GM19324 (cell line): ENCODE measurements at regions not wholly inside any gene's neighbourhood (a gene's known extent, or its start where the extent isn't known, plus 50 kb on each side); places are given as distances from the start of the nearest gene placed in this dataset.
A peak's percentile ranks its signal among the peaks of the same experiment; 100 is the strongest.
"Not testable (repeated sequence)": the region's sequence is repeated elsewhere in the genome, so short reads cannot be mapped to it uniquely, and the experiment has no call there.

ENCODE experiments used
- ATAC-seq: cut with Tn5 transposase; IDR thresholded peaks from one replicate; pipeline ENCODE4 v1.9.1; 2021; ENCODE audit warnings: mild to moderate bottlenecking, moderate library complexity; ENCODE audit not compliant: unreplicated experiment, low FRiP score

DNA sequence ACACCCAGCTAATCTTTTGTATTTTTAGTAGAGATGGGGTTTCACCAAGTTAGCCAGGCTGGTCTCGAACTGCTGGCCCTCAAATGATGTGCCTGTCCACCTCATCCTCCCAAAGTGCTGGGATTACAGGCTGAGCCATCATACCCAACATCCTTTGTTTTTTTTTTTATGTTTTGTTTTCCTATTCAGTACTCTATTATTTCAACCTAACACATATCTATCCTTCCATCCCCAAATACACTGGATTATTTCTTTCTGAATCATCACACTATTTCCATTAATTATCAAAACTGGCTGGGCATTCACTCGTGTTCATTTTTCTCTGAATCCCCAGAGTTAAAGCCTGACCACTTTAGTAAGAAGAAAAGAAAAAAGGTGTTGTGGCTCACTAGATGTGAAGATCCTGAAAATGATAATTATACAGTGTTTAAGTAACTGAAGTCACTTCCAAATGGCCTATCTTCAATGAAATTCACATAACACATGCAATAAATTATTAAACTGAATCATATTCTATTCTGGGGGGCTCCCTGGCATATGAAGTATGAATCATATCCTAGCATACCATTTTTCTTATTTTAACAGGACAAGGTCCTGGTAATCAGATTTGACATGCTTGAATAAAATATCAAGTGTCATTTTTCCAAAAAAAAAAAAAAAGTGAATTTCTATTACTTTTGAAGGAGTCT lies 1754.2 kb downstream of the BRINP3 start:
- ATAC-seq, result no peak

DNA sequence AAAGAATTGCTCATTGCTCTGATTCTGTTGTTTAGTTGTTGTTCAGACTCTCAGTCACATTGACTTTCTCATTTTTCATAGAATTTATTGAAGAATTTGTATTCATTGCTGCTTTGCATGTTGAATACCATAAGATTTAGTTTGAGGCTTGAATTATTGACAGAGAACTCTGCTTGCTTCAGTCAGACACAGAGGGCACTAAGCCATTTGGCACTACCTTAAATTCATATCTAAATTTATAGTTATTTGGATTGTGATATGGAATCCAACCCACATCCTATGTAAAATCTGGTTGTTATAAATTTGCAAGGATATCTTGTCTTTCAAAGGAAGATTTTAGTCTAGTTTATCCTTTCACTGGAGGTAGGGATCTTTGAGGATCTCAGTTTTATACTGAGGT lies 1748.6 kb downstream of the BRINP3 start:
- ATAC-seq, result no peak

DNA sequence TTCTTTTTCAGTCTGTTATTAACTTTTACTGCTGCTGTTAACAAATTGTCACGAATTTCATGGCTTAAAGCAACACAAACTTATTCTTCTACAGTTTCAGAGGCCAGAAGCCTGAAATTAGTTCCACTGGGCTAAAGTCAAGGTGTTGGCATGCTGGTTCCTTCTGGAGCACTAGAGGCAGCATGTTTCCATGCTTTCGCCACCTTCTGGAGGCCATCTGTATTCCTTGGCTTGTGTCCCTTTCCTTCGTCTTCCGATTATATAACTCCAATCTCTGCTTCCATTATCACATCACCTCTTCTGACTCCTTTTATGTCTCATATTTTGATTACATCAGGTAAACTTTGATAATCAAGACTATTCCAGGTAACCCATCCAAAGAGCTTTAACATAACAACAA lies 1742.1 kb downstream of the BRINP3 start:
- ATAC-seq, result no peak

DNA sequence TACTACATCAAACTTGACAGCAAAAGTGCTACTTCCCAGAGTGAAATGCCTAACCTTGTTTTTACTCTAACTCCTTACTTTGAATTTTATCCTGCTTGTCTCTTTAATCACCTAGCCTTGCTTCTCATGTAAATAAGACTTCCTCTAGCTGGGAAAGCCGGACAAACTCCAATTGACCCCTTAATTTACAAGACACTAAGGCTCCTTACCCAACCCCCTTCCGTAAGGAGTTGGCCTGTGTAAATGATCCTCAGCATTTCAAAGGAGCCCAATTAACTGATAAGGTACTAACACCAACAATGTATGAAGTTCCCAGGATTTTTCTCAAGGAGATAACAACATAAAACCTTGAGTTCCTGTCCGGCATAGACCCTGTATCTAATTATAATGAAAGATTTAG lies 1728.4 kb downstream of the BRINP3 start:
- not testable (repeated sequence) for ATAC-seq

DNA sequence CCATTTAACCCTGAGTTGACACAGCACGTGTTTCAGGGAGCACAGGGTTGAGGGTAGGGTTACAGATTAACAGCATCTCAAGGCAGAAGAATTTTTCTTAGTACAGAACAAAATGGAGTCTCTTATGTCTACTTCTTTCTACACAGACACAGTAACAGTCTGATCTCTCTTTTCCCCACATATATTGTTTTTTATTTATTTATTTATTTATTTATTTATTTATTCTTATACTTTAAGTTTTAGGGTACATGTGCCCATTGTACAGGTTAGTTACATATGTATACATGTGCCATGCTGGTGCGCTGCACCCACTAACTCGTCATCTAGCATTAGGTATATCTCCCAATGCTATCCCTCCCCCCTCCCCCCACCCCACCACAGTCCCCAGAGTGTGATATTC lies 1725.6 kb downstream of the BRINP3 start:
- not testable (repeated sequence) for ATAC-seq

DNA sequence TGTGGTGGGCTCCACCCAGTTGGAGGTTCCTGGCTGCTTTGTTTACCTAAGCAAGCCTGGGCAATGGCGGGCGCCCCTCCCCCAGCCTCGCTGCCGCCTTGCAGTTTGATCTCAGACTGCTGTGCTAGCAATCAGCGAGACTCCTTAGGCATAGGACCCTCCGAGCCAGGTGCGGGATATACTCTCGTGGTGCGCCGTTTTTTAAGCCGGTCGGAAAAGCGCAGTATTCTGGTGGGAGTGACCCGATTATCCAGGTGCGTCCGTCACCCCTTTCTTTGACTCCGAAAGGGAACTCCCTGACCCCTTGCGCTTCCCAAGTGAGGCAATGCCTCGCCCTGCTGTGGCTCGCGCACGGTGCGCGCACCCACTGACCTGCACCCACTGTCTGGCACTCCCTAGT lies 1719.9 kb downstream of the BRINP3 start:
- ATAC-seq, result not testable (repeated sequence)

DNA sequence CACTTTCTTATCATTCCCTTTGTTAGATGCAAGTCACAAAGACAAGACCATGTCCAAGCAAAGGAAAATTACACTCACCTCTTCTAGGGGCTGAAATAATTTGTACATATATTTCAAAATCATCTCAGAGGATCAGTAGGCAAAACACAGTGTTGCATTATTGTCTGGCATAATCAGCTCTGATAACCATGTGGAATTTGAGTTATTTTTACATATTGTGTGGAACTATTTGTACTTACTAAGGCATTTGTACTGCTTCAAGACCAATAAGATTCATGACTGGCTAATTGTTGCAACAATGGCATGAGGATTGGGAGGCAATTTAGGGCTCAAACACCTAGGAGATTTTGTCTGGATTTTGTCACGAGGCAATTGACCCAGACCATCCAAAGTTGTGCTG lies 1716.4 kb downstream of the BRINP3 start:
- no peak for ATAC-seq

DNA sequence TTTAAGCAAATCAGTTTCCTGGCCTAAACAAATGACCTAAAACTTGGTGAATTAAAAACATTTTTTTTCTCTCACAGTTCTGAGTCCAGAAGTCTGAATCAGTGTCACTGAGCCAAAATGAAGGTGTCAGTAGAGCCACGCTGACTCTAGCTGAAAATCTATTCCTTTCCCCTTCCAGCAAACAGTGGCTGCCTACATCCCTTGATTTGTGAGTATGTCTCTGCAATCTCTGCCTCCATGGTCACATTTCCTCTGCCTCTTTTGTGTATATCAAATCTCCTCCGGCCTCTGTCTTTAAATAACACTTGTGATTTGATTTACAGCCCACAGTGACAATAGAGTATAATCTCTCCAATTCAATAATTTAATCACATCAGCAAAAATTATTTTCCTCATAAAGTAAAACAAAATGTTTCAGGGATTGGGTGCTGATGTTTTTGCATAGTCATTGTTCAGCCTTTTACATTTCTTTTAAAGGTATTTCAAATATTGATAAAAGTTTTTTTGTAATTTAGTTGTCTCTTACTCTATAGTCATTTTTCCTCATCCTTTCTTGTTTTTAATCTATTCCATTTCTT lies 1715.4 kb downstream of the BRINP3 start:
- ATAC-seq, result no peak

DNA sequence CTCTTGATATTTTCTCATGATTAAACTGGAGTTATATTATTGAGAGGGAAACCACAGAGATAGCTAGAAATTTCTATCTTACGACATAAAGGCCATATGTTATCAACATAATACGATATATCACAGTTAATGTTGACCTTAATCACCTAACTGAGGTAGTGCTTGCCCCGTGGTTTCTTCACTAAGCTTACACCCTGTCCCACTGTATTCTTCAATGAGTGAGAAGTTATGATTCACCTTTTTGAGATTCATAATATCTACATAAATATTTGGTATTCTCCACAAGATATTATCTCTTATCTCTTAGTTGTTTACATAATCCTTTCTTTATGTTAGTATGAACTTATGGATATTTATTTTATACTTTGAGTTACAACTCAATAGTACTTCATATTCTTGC lies 1714.1 kb downstream of the BRINP3 start:
- ATAC-seq, result no peak

DNA sequence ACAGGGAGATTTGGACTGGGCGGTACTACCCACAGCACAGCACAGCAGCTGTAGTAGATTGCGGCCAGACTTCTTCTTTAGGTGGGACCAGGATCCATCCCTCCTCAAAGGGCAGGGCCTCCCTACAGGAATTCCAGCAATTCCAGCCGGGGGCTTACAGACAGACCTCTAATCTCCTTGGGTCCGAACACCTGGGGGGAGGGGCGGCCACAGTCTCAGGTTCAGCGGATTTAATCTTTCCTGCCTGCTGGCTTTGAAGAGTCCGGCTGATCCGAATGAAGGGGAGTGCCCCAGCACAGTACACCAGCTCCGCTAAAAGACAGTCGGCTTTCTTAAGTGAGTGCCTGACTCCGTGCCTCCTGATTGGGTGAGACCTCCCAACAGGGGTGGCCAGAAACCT lies 1708.5 kb downstream of the BRINP3 start:
- ATAC-seq, result no peak

DNA sequence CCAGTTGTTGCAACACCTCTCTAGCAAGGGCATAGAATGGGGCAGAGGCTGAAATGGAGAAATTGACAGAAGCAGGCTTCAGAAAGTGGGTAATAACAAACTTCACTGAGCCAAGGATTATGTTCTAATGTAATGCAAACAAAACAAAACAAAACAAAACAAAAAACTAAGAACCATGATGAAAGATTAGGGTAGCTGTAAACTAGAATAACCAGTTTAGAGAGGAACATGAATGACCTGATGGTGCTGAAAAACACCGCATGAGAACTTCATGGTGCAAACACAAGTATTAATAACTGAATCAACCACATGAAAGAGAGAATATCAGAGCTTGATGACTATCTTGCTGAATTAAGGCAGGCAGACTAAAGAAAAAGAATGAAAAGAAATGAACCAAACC lies 1707.7 kb downstream of the BRINP3 start:
- ATAC-seq, result no peak

DNA sequence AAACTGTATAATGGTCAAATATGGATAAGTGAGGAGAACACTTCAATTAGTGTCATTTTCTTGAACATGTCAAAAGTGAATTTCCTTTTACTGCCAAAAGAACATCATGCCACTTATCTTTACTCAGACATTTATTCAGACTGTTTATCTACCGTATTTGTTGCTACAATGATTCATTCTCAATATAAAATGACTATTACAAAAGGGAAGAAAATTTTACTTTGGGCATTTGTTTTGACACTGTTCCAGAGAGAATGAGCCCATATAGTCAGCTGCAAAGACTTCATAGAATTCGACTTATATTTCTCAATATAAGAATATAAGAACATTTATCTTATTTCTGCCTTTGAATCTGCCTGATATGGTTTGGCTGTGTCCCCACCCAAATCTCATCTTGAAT lies 1699.1 kb downstream of the BRINP3 start:
- ATAC-seq, result no peak

DNA sequence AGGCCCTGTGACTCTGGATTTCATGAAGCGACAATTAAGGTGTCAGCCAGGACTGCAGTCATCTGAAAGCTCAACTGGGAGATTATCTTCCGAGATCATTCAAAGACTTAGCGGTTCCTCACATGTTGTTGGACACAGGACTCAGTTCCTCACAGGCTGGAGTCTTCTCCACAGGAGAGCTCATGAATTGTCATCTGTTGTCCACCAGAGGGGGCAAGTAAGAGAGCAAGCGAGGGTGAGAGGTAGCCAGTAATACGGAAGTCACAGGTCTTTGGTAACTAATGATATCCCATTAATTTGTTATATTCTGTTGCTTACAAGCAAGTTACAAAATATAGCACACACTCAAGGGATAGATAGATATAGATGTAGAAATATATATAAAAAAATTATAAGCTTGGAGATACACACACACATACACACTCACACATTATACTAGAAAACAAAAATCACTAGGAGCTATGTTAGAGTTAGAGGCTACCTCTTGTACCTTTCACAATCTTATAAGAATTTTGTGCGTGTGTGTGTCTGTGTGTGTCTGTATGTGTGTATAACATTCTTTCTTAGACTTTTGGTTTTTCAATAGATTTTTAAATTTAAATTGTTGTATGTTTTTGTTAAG lies 1695.3 kb downstream of the BRINP3 start:
- ATAC-seq, result peak; percentile 82

DNA sequence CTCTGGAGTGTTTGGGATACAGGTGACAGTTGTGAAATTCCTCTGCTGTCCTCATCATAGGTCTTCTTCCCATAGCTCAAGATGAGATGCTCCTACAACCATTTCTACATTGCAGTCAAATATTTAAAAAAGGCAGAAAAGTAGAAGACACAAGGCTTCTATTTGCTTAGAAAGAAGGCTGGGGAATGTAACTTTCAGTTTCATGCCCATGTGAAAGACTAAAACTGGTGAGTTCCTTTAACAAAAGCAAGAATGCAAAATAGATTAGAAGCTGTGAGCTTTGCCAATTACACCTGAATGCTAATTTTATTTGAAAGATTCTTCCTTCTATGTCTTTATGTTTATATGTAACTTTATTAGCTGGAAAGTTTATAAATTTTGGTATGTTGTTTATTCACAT lies 1682.7 kb downstream of the BRINP3 start:
- no peak for ATAC-seq

DNA sequence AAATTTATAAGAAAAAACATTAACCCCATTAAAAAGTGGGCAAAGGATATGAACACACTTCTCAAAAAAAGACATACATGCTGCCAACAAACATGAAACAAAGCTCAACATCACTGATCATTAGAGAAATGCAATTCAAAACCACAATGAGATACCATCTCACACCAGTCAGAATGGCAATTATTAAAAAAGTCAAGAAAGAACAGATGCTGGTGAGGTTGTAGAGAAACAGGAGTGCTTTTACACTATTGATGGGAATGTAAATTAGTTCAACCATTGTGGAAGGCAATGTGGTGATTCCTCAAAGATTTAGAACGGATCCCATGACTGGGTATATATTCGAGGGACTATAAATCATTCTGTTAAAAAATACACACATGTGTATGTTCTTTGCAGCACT lies 1665.5 kb downstream of the BRINP3 start:
- not testable (repeated sequence) for ATAC-seq

DNA sequence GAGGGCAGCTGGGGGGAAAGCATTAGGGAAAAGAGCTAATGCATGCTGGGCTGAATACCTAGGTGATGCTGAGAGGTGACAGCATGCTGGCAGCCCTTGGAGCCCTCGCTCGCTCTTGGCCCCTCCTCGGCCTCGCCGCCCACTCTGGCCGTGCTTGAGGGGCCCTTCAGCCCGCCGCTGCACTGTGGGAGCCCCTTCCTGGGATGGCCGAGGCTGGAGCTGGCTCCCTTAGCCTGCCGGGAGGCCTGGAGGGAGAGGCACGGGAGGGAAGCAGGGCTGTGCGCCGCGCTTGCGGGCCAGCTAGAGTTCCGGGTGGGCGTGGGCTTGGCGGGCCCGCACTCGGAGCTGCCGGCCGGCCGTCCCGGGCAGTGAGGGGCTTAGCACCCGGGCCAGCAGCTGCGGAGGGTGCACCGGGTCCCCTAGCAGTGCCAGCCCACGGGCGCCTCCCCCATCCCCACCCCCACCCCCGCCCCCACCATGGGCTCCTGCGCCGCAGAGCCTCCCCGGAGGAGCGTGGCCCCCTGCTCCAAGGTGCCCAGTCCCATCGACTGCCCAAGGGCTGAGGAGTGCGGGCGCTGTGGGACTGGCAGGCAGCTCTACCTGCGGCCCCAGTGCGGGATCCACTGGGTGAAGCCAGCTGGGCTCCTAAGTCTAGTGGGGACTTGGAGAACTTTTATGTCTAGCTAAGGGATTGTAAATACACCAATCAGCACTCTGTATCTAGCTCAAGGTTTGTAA lies 1664.7 kb downstream of the BRINP3 start:
- not testable (repeated sequence) for ATAC-seq

DNA sequence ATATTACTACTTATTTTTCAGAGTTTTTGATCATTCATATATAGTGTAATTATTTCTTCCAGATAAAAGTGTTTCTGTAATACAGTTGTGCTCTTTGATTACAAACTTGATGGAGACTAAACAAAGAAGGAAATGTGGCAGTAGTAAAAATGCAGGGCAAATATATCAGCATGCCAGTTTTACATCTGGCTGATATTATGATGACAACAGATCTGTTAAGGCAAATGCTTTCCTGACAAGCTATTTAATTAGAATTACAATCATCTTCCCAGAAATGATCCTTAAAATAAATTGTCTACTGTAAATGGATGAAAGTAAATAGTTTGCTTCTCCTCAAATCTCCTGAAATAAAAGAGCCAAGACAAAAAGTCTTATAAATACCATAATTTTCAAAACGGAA lies 1659.8 kb downstream of the BRINP3 start:
- no peak for ATAC-seq

DNA sequence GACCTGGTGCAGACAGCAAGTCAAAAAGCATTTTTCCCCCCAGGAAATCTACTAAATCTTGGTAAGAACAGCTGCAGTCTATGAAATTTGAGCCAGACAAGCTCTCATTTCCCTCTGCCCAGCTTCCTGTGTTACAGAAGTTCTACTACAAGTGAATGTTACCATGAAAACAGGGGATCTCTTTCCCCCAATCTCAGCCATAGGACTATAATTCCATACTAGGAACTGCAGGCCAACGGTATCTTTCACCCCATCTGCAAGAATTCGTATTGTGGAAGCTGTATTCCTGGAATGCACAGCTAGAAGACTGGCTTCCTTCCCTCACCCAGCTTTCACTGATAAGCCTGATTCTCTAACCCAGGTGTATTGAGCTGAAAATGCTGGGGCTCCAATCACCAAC lies 1655.4 kb downstream of the BRINP3 start:
- ATAC-seq, result no peak

DNA sequence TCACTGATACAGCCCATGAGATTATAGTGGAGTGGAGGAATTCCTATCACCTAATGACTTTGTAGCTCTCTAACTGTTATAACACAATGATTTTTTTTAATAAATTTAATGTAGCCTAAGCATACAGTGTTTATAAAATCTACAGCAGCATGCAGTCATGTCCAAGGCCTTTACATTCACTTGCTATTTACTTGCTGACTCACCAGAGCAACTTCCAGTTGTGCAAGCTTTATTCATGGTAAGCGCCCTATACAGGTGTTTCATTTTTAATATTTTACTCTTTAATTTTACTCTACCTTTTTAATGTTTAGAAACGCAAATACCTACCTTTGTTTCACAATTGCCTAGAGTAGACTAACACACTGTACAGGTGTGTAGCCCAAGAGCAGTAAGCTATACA lies 1652.2 kb downstream of the BRINP3 start:
- no peak for ATAC-seq

DNA sequence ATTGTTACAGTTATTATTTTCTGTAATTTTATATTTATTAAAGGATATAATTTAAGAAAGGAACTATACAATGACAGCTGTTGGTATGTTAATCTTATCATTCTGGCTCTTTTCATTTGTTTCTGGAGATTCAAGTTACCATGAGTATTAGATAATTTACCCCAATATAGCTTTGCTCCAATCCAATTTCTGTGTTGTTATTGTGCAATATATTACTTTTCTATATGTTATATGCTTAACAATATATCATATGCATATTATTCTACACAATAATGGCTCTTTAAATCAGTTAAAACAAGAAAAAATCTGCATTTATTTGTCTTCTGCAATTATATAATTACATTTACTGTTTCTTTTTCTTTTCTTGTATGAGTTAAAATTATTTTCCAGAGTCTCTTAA lies 1650.9 kb downstream of the BRINP3 start:
- ATAC-seq, result no peak

DNA sequence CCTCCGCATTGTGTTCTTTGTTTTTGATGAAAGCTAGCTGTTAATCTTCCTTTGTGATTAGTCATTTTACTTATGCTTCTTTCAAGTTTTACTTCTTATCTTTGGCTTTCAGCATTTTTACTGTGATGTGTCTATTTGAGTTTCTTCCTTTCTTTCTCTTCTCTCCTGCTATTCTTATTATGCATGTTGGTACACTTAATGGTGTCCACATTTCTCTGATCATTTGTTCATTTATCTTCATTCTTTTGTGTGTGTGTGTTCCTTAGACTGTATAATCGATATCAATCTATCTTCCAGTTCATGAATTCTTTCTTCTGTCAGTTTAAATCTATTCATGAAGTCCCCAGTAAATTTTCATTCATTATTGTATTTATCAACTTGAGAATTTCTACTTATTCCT lies 1650.3 kb downstream of the BRINP3 start:
- ATAC-seq, result no peak
